GM23248 (cell line): ENCODE measurements at regions not wholly inside any gene's neighbourhood (a gene's known extent, or its start where the extent isn't known, plus 50 kb on each side); places are given as distances from the start of the nearest gene placed in this dataset.

Experiments used
- EZH2 ChIP-seq: fragments of 200-600 bp; sonication (generic); IDR thresholded peaks from 2 replicates; pipeline ENCODE4 v1.6.1; 2018; ENCODE audit warnings: antibody characterized with exemption, mild to moderate bottlenecking; ENCODE audit not compliant: insufficient read depth, poor library complexity, severe bottlenecking
- EZH2phosphoT487 ChIP-seq: fragments of 200-600 bp; sonication (generic); IDR thresholded peaks from 2 replicates; pipeline ENCODE4 v1.6.1; 2018; ENCODE audit warnings: antibody characterized with exemption, moderate library complexity, mild to moderate bottlenecking, low read depth; ENCODE audit not compliant: insufficient read depth

DNA sequence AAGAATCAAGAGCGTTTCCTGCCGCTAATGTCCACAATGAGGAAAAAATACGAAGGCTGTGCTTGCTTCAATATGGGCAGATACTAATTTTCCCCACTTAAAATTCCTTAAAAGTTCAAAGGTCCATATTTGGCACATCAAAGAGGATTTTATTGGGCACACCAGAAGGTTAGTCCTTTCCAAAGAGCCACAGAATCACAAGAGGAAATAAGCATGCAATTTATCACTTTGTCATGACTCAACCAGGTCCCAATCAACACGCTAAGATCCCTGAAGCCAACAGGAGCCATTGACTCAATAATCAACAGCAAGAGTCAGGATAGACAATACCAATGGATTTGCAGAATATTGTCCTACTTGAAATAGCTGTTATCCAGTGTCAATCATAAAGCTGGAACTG lies 80.6 kb downstream of the MAP1LC3B2 start:
- no peak for TF ChIP-seq EZH2
- TF ChIP-seq EZH2phosphoT487: no peak
